SH-SY5Y (cell line): ENCODE measurements at regions not wholly inside any gene's neighbourhood (a gene's known extent, or its start where the extent isn't known, plus 50 kb on each side); places are given as distances from the start of the nearest gene placed in this dataset.

ENCODE experiments used
- GATA2 ChIP-seq: IDR thresholded peaks from 2 replicates; pipeline ENCODE4 v1.6.1; 2011; ENCODE audit warnings: mild to moderate bottlenecking, low read depth, low read length
- GATA3 ChIP-seq: IDR thresholded peaks from 2 replicates; pipeline ENCODE4 v1.6.1; 2011; ENCODE audit warnings: low read depth, mild to moderate bottlenecking, low read length, moderate library complexity

- TF ChIP-seq GATA3 (no peak), GATA2 (no peak)
These were observed 143.9 kb upstream of the KLHL29 start for GRCh38 chr2:23241121-23241520.

GRCh38 chr2:23241611-23242245, 143.3 kb upstream of the KLHL29 start:
- no peak for TF ChIP-seq GATA3
- no peak for TF ChIP-seq GATA2

- TF ChIP-seq GATA3 (no peak), GATA2 (no peak)
These were observed 141.8 kb upstream of the KLHL29 start for GRCh38 chr2:23243073-23243659.

GRCh38 chr2:23244617-23245016, 140.4 kb upstream of the KLHL29 start:
- TF ChIP-seq GATA3 (no peak), GATA2 (no peak; the same call in 1 of the 2 replicates)

GRCh38 chr2:23246992-23247683, 137.8 kb upstream of the KLHL29 start:
- TF ChIP-seq GATA2 = no peak
- TF ChIP-seq GATA3 = no peak

GRCh38 chr2:23248667-23249066, 136.3 kb upstream of the KLHL29 start:
- TF ChIP-seq GATA2 = no peak
- TF ChIP-seq GATA3 = no peak

- TF ChIP-seq GATA3 = no peak
- no peak for TF ChIP-seq GATA2
These were observed 135.6 kb upstream of the KLHL29 start for GRCh38 chr2:23249348-23249747.

- TF ChIP-seq GATA3 (no peak), GATA2 (no peak)
These were observed 134.6 kb upstream of the KLHL29 start for GRCh38 chr2:23250371-23250770.

GRCh38 chr2:23256643-23257042, 128.3 kb upstream of the KLHL29 start:
- TF ChIP-seq GATA3 (no peak), GATA2 (no peak)

GRCh38 chr2:23260621-23261020, 124.4 kb upstream of the KLHL29 start:
- TF ChIP-seq GATA3 (no peak), GATA2 (no peak)

GRCh38 chr2:23268467-23269263, 116.3 kb upstream of the KLHL29 start:
- TF ChIP-seq GATA2 = no peak
- no peak for TF ChIP-seq GATA3

- no peak for TF ChIP-seq GATA2
- TF ChIP-seq GATA3 = no peak
These were observed 115.2 kb upstream of the KLHL29 start for GRCh38 chr2:23269747-23270146.

- TF ChIP-seq GATA3 = no peak
- TF ChIP-seq GATA2 = no peak
These were observed 114.2 kb upstream of the KLHL29 start for GRCh38 chr2:23270810-23271209.

- TF ChIP-seq GATA2 (no peak), GATA3 (no peak)
These were observed 113.7 kb upstream of the KLHL29 start for GRCh38 chr2:23271230-23271629.
